Activated naive CD8-positive, alpha-beta T cell (primary cell): ENCODE measurements at regions not wholly inside any gene's neighbourhood (a gene's known extent, or its start where the extent isn't known, plus 50 kb on each side); places are given as distances from the start of the nearest gene placed in this dataset.
"Not testable (repeated sequence)": the region's sequence is repeated elsewhere in the genome, so short reads cannot be mapped to it uniquely, and the experiment has no call there.

Experiments
- H3K27ac Mint-ChIP-seq: one replicate; pipeline ENCODE4 v1.8.0; 2021; ENCODE audit warnings: mixed read lengths
- H3K27me3 Mint-ChIP-seq: one replicate; pipeline ENCODE4 v1.8.0; 2021; ENCODE audit warnings: mixed read lengths
- H3K36me3 Mint-ChIP-seq: one replicate; pipeline ENCODE4 v1.8.0; 2021; ENCODE audit warnings: mixed read lengths
- H3K4me1 Mint-ChIP-seq: one replicate; pipeline ENCODE4 v1.8.0; 2021; ENCODE audit warnings: low read depth, mixed read lengths
- H3K4me3 Mint-ChIP-seq: one replicate; pipeline ENCODE4 v1.8.0; 2021; ENCODE audit warnings: mild to moderate bottlenecking, mixed read lengths
- H3K9me3 Mint-ChIP-seq: one replicate; pipeline ENCODE4 v1.8.0; 2021; ENCODE audit warnings: low read depth, mixed read lengths

DNA sequence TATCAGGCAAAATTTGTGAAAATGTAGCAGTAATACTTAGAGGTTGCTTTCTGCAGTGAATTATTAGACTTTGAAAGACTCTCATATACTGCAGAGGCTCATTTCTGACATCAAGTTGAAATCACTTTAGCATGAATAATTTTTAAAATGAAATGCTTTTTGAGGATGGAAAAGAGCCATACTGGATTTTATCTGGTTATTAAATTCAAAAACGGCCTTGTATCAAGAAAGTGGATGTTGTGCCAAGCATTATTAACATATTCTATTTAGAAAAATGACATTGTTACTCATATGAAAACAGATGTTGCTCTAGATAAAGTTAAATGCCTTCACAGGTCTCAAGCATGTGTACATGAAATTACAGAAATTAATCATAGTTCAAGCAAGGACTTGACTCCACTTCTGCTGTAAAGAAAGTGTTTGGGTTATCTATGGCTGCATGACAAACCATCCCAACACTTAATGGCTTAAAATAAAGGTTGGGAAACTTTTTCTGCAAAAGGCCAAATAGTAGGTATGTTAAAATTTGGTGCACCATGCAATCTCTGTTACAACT lies 64.5 kb upstream of the ZNF280D start:
- no peak overlapping the region for H3K4me3 Mint-ChIP-seq
- H3K4me1 Mint-ChIP-seq = no peaks in the 10 kb centered on the region
- no peak overlapping the region for H3K27ac Mint-ChIP-seq
- H3K9me3 Mint-ChIP-seq = no peaks in the 10 kb centered on the region
- no peaks in the 10 kb centered on the region for H3K36me3 Mint-ChIP-seq
- H3K27me3 Mint-ChIP-seq = no peaks in the 10 kb centered on the region

DNA sequence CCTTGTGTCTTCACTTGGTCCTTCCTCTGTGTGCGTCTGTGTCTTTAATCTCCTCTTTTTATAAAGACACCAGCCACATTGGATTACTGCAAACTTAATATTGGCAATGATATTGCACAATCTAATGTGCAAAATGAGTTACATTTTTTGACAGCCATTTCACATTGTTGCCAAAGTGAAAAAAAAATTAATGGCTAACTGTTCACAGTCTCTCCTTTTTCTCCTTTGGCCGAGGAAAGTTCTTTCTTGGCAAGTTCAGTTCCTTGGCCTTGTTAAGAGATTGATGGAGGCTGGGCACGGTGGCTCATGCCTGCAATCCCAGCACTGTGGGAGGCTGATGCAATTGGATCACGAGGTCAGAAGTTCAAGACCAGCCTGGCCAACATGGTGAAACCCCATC lies 62.2 kb upstream of the ZNF280D start:
- H3K36me3 Mint-ChIP-seq = peaks cover 4% of the 10 kb centered on the region

DNA sequence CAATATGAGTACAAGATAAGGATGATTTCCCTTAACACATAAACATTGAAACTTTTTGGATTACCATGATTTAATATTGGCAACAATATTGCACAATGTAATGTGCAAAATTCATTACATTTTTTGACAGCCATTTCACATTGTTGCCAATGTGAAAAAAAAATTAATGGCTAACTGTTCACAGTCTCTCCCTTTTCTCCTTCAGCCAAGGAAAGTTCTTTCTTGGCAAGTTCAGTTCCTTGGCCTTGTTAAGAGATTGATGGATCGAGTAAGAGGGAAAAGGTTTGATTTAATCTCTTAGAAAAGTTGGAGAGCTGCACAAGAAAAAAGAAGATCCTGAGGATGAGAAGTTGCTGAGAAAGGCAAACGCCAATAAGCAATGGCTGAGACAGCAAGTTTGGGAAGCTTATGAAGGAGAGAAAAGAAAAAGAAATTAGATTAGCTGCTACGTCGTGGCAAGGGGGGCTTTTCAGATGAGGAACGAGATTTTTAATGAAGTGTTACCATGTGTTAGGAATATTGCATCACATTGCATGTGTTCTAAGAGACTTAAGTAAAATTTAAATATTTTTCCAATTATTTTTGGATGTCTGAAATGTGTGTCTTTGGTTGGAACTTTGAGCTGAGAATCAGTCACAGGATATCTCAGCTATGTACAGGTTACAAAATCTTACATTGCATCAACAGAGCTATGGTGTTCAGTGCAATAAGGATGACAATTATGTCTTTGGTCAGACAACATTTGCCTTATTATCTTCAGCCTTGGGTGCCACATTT lies 61.4 kb upstream of the ZNF280D start:
- Mint-ChIP-seq H3K27ac (no peak overlapping the region), H3K4me1 (no peaks in the 10 kb centered on the region), H3K9me3 (peaks cover 8% of the 10 kb centered on the region), H3K4me3 (no peak overlapping the region), H3K36me3 (peaks cover 4% of the 10 kb centered on the region), H3K27me3 (no peaks in the 10 kb centered on the region)

More for the DNA sequence above, 62.2 kb upstream of the ZNF280D start:
- Mint-ChIP-seq H3K9me3 (peaks cover 8% of the 10 kb centered on the region), H3K4me1 (no peaks in the 10 kb centered on the region), H3K27ac (no peak overlapping the region), H3K4me3 (no peak overlapping the region), H3K27me3 (no peaks in the 10 kb centered on the region)

DNA sequence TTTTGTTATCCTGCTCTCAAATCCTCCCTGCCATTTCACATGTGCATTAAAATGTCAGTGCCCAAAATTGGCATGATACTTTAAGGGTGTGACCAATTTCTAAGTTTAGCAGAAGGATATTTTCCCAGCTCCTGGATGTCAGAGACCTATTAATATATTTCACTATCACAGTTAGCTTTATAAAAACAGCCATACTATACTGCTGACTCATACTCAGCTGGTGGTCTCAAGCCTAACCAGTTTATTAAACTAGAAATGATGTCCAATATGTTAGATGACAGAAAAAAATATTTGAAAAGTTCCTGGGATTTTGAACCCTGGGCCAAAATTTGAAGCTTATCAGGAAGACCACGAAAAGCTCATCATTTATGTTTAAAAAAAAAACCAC lies 60.9 kb upstream of the ZNF280D start:
- Mint-ChIP-seq H3K4me1 (no peaks in the 10 kb centered on the region), H3K9me3 (peaks cover 8% of the 10 kb centered on the region), H3K27ac (no peak overlapping the region), H3K36me3 (peaks cover 4% of the 10 kb centered on the region), H3K27me3 (no peaks in the 10 kb centered on the region), H3K4me3 (no peak overlapping the region)

DNA sequence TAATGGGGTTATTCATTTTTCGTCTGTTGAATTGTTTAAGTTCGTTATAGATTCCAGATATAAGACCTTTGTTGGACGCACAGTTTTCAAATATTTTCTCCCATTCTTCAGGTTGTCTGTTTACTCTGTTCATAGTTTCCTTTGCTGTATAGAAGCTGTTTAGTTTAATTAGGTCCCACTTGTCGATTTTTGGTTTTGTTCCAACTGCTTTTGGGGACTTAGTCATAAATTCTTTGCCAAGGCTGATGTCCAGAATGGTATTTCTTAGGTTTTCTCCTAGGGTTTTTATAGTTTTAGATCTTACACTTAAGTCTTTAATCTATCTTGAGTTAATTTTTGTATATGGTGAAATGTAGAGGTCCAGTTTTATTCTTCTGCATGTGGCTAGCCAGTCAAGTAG lies 58.9 kb upstream of the ZNF280D start:
- Mint-ChIP-seq H3K27me3 (no peaks in the 10 kb centered on the region), H3K4me1 (no peaks in the 10 kb centered on the region), H3K4me3 (no peak overlapping the region), H3K9me3 (peaks cover 8% of the 10 kb centered on the region), H3K27ac (no peak overlapping the region), H3K36me3 (peaks cover 6% of the 10 kb centered on the region)

DNA sequence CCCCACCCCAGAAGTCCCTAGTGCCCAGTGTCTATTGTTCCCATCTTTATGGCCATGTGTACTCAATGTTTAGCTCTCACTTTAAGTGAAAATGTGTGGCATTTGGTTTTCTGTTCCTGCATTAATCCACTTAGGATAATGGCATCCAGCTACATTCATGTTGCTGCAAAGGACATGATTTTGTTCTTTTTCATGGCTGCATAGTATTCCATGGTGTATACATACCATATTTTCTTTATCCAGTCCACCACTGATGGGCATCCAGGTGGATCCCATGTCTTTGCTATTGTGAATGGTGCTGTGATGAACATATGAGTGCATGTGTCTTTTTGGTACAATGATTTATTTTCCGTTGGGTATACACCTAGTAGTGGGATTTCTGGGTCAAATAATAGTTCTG lies 58.2 kb upstream of the ZNF280D start:
- H3K9me3 Mint-ChIP-seq, H3K4me1 Mint-ChIP-seq, H3K27ac Mint-ChIP-seq, H3K36me3 Mint-ChIP-seq, H3K4me3 Mint-ChIP-seq, H3K27me3 Mint-ChIP-seq: not testable (repeated sequence)

DNA sequence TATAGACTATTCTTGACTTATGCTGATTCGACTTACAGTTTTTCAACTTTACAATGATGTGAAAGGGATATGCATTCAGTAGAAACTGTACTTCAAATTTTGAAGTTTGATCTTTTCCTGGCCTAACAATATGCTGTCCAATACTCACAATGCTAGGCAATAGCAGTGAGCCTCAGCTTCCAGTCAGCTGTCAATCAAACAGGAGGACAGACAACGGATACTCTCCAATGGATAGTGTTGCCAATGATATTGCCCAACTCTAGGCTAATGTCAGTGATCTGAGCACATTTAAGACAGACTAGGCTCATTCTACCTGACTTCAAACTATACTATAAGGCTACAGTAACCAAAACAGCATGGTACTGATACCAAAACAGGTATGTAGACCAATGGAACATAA lies 55.0 kb upstream of the ZNF280D start:
- peaks cover 8% of the 10 kb centered on the region for H3K9me3 Mint-ChIP-seq
- peaks cover 6% of the 10 kb centered on the region for H3K36me3 Mint-ChIP-seq
- H3K4me1 Mint-ChIP-seq = peaks cover 2% of the 10 kb centered on the region
- no peak overlapping the region for H3K4me3 Mint-ChIP-seq
- no peak overlapping the region for H3K27ac Mint-ChIP-seq
- H3K27me3 Mint-ChIP-seq = no peaks in the 10 kb centered on the region

DNA sequence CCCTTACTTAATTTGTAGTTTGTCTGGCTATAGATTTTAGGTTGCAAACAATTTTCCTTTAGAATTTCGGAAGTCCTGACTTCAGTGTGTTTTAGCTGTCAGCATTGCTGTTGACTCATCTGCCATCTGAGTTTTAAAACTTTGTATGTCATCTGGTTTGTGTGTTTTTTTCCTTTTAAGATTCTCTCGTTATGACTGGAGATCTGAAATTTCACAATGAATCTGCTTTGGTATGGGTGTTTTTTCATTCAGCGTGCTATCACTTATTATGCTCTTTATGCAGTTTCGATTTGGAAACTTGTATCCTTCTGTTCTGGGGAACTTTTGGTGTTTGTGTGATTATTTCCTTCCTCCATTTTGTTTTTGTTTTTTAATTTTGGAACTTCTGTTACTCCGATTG lies 53.7 kb upstream of the ZNF280D start:
- Mint-ChIP-seq H3K36me3 (peaks cover 6% of the 10 kb centered on the region), H3K4me1 (peaks cover 2% of the 10 kb centered on the region), H3K4me3 (no peak overlapping the region), H3K9me3 (peaks cover 10% of the 10 kb centered on the region), H3K27me3 (no peaks in the 10 kb centered on the region), H3K27ac (no peak overlapping the region)

DNA sequence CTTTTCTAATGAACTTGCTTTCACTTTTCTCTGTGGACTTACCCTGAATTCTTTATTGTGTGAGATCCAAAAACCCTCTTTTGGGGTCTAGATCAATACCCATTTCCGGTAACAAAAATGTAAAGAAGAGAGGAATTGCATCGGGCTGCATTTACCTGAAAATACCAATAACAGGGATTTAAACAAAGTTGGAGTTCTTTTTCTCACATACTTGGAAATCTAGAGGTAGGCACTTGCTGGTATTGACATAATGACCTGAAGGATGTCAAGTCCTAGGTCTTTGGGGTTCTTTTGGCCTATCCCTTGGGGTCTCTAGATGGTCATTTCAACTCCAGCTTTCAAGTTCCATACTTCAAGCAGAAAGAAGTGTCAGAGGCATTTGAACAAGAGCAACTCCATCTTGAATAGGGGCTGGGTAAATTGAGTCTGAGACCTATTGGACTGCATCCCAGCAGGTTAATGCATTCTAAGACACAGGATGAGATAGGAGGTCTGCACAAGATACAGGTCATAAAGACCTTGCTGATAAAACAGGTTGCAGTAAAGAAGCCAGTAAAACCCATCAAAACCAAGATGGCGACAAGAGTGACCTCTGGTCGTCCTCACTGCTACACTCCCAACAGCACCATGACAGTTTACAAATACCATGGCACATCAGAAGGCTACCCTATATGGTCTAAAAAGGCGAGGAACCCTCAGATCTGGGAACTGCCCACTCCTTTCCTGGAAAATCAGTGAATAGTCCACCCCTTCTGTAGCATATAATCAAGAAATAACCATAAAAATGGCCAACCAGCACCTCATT lies 50.8 kb upstream of the ZNF280D start:
- H3K27ac Mint-ChIP-seq = no peak overlapping the region
- peaks cover 16% of the 10 kb centered on the region for H3K9me3 Mint-ChIP-seq
- H3K4me1 Mint-ChIP-seq = peaks cover 13% of the 10 kb centered on the region
- peaks cover 6% of the 10 kb centered on the region for H3K36me3 Mint-ChIP-seq
- H3K27me3 Mint-ChIP-seq = peaks cover 2% of the 10 kb centered on the region
- no peak overlapping the region for H3K4me3 Mint-ChIP-seq

DNA sequence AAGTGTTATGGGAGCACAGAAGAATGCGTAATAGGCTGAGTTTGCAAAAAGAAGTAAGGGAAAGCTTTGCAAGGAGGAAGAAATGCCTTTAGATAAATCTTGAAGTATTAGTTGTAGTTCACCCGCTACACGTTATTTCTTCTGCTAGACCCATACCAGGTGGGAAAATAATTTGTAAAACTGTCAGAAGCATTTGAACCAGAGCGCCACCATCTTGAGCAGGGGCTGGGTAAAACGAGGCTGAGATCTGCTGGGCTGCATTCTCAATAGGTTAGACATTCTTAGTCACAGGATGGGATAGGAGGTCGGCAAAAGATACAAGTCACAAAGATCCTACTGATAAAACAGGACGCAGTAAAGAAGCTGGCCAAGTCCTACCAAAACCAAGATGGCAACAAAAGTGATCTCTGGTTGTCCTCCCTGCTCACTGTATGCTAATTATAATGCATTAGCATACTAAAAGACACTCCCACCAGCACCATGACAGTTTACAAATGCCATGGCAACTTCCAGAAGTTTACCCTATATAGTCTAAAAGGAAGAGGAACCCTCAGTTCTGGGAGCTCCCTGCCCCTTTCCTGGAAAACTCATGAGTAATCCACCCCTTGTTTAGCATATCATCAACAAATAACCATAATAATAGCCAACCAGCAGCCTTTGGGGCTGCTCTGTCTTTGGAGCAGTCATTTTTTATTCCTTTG lies 50.0 kb upstream of the ZNF280D start:
- Mint-ChIP-seq H3K9me3 (peaks cover 16% of the 10 kb centered on the region), H3K4me3 (no peak overlapping the region), H3K36me3 (peaks cover 4% of the 10 kb centered on the region), H3K27ac (no peak overlapping the region), H3K4me1 (peaks cover 13% of the 10 kb centered on the region), H3K27me3 (peaks cover 3% of the 10 kb centered on the region)
